H9 (cell line): ENCODE measurements at regions not wholly inside any gene's neighbourhood (a gene's known extent, or its start where the extent isn't known, plus 50 kb on each side); places are given as distances from the start of the nearest gene placed in this dataset.

Experiments
- DNase-seq: peaks from one replicate; pipeline ENCODE4 v3.0.0-alpha.2; 2017
- H2AFZ ChIP-seq: one replicate; pipeline ENCODE4 v1.6.1; 2013; ENCODE audit warnings: mild to moderate bottlenecking, low read length, control low read depth, moderate library complexity
- H2AK5ac ChIP-seq: 2 replicates; pipeline ENCODE4 v1.6.1; 2013; ENCODE audit warnings: low read length, control low read depth, mixed read lengths; ENCODE audit not compliant: insufficient read length
- H2BK120ac ChIP-seq: one replicate; pipeline ENCODE4 v1.6.1; 2013; ENCODE audit warnings: low read depth, mild to moderate bottlenecking, low read length, control low read depth, inconsistent platforms; ENCODE audit not compliant: poor library complexity, severe bottlenecking
- H2BK12ac ChIP-seq: 2 replicates; pipeline ENCODE4 v1.6.1; 2013; ENCODE audit warnings: low read length, control low read depth, mixed read lengths, low read depth; ENCODE audit not compliant: insufficient read length
- H2BK15ac ChIP-seq: 2 replicates; pipeline ENCODE4 v1.6.1; 2013; ENCODE audit warnings: low read depth, low read length, control low read depth
- H2BK20ac ChIP-seq: one replicate; pipeline ENCODE4 v1.6.1; 2013; ENCODE audit warnings: low read depth, mild to moderate bottlenecking, low read length, control low read depth, inconsistent platforms; ENCODE audit not compliant: poor library complexity, severe bottlenecking
- H2BK5ac ChIP-seq: 2 replicates; pipeline ENCODE4 v1.6.1; 2013; ENCODE audit warnings: low read length, control low read depth, mixed read lengths; ENCODE audit not compliant: insufficient read length
- H3K14ac ChIP-seq: 2 replicates; pipeline ENCODE4 v1.6.1; 2013; ENCODE audit warnings: low read length, control low read depth; ENCODE audit not compliant: insufficient read depth
- H3K18ac ChIP-seq: 2 replicates; pipeline ENCODE4 v1.6.1; 2013; ENCODE audit warnings: low read depth, mild to moderate bottlenecking, mixed read lengths, low read length, control low read depth; ENCODE audit not compliant: insufficient read length
- H3K23ac ChIP-seq: 2 replicates; pipeline ENCODE4 v1.6.1; 2013; ENCODE audit warnings: low read length, control low read depth, mixed read lengths, low read depth; ENCODE audit not compliant: insufficient read length
- H3K23me2 ChIP-seq: 2 replicates; pipeline ENCODE4 v1.6.1; 2013; ENCODE audit warnings: low read depth, mild to moderate bottlenecking, mixed read lengths, low read length, control low read depth; ENCODE audit not compliant: insufficient read length, poor library complexity, severe bottlenecking
- H3K27ac ChIP-seq: 2 replicates; pipeline ENCODE4 v1.5.1; 2013; ENCODE audit warnings: low read length, control low read depth, mixed read lengths, low read depth; ENCODE audit not compliant: insufficient read length
- H3K27me3 ChIP-seq: 2 replicates; pipeline ENCODE4 v1.6.1; 2013; ENCODE audit warnings: low read length, control low read depth, inconsistent platforms; ENCODE audit not compliant: insufficient read depth
- H3K4ac ChIP-seq: 2 replicates; pipeline ENCODE4 v1.6.1; 2013; ENCODE audit warnings: low read depth, mild to moderate bottlenecking, control low read depth, inconsistent platforms, low read length, moderate library complexity
- H3K4me1 ChIP-seq: 2 replicates; pipeline ENCODE4 v1.6.1; 2013; ENCODE audit warnings: low read length, control low read depth, inconsistent platforms; ENCODE audit not compliant: insufficient read depth
- H3K4me2 ChIP-seq: 2 replicates; pipeline ENCODE4 v1.6.1; 2013; ENCODE audit warnings: low read length, control low read depth, mixed read lengths; ENCODE audit not compliant: insufficient read length, insufficient read depth
- H3K56ac ChIP-seq: 2 replicates; pipeline ENCODE4 v1.6.1; 2013; ENCODE audit warnings: low read depth, mild to moderate bottlenecking, mixed read lengths, low read length, control low read depth; ENCODE audit not compliant: insufficient read length
- H3K79me1 ChIP-seq: 2 replicates; pipeline ENCODE4 v1.6.1; 2013; ENCODE audit warnings: low read depth, mild to moderate bottlenecking, moderate library complexity, low read length, control low read depth, inconsistent platforms; ENCODE audit not compliant: insufficient read depth, poor library complexity, severe bottlenecking
- H3K79me2 ChIP-seq: 2 replicates; pipeline ENCODE4 v1.6.1; 2013; ENCODE audit warnings: low read length, control low read depth, inconsistent platforms; ENCODE audit not compliant: insufficient read depth
- H3K9ac ChIP-seq: 2 replicates; pipeline ENCODE4 v1.6.1; 2013; ENCODE audit warnings: low read length, control low read depth, mixed read lengths; ENCODE audit not compliant: insufficient read length; ENCODE audit errors: extremely low read depth
- H3K9me3 ChIP-seq: one replicate; pipeline ENCODE4 v1.6.1; 2013; ENCODE audit warnings: low read depth, low read length, inconsistent platforms; ENCODE audit not compliant: control insufficient read depth
- H3T11ph ChIP-seq: one replicate; pipeline ENCODE4 v1.6.1; 2013; ENCODE audit warnings: mild to moderate bottlenecking, low read length, control low read depth, inconsistent platforms
- H4K20me1 ChIP-seq: one replicate; pipeline ENCODE4 v1.6.1; 2013; ENCODE audit not compliant: control insufficient read depth, insufficient read length, insufficient read depth
- H4K5ac ChIP-seq: 2 replicates; pipeline ENCODE4 v1.6.1; 2013; ENCODE audit warnings: low read depth, mild to moderate bottlenecking, mixed read lengths, low read length, control low read depth; ENCODE audit not compliant: insufficient read length
- H4K8ac ChIP-seq: replicated peaks from 2 replicates; pipeline ENCODE4 v1.6.1; 2013; ENCODE audit warnings: low read length, control low read depth, mixed read lengths, low read depth; ENCODE audit not compliant: insufficient read length
- H4K91ac ChIP-seq: 2 replicates; pipeline ENCODE4 v1.6.1; 2013; ENCODE audit warnings: low read depth, mild to moderate bottlenecking, moderate library complexity, mixed read lengths, low read length, control low read depth; ENCODE audit not compliant: insufficient read length
- H3K27ac Mint-ChIP-seq, 3 experiments: 2 replicates in 2 of 3; 3 replicates in 1 of 3; pipeline ENCODE4 v1.8.0; 2020 to 2021; ENCODE audit warnings: mixed read lengths in 3 of 3, mild to moderate bottlenecking in 1 of 3, moderate library complexity in 1 of 3
- H3K27me3 Mint-ChIP-seq: 2 replicates; pipeline ENCODE4 v1.8.0; 2021; ENCODE audit warnings: low read depth, mild to moderate bottlenecking, moderate library complexity, mixed read lengths
- H3K36me3 Mint-ChIP-seq, 3 experiments: 2 replicates in 2 of 3; 3 replicates in 1 of 3; pipeline ENCODE4 v1.8.0; 2020 to 2021; ENCODE audit warnings: low read depth in 3 of 3, mixed read lengths in 3 of 3; ENCODE audit not compliant: insufficient read depth in 1 of 3
- H3K4me1 Mint-ChIP-seq, 2 experiments: 2 replicates each; pipeline ENCODE4 v1.8.0; 2020; ENCODE audit warnings: mixed read lengths in 2 of 2
- H3K4me3 Mint-ChIP-seq, 2 experiments: 2 replicates in 1 of 2; 3 replicates in 1 of 2; pipeline ENCODE4 v1.8.0; 2020 to 2021; ENCODE audit warnings: mild to moderate bottlenecking in 2 of 2, mixed read lengths in 2 of 2, moderate library complexity in 1 of 2
- H3K9me3 Mint-ChIP-seq, 2 experiments: 2 replicates in 1 of 2; 3 replicates in 1 of 2; pipeline ENCODE4 v1.8.0; 2020; ENCODE audit warnings: mild to moderate bottlenecking in 2 of 2, mixed read lengths in 2 of 2, moderate library complexity in 1 of 2
- CTCF ChIP-seq: fragments of 200-600 bp; sonication (generic); conservative IDR thresholded peaks from 3 replicates; pipeline ENCODE4 v1.8.0; 2021; ENCODE audit warnings: antibody characterized with exemption, mild to moderate bottlenecking
- WGBS: extraction: QIAGEN DNeasy Blood & Tissue Kit; methylation state at CpG from one replicate; pipeline ENCODE4 v1.1.7; 2013; ENCODE audit warnings: missing lambda C conversion rate, low lambda C conversion rate, mixed read lengths; ENCODE audit not compliant: insufficient read length; ENCODE audit errors: extremely low coverage; 5-methylcytosine and 5-hydroxymethylcytosine counted together

- Histone ChIP-seq H2BK12ac (no peak overlapping the region), H2BK20ac (no peak overlapping the region), H3K4me2 (no peak overlapping the region), H4K5ac (no peak overlapping the region), H3T11ph (no peak overlapping the region), H2BK15ac (no peak overlapping the region), H3K4me1 (peaks cover 6% of the 10 kb centered on the region; the same call in 1 of the 2 replicates), H2AK5ac (no peak overlapping the region), H3K56ac (no peak overlapping the region), H4K20me1 (no peaks in the 10 kb centered on the region), H3K9ac (no peak overlapping the region), H2BK120ac (no peak overlapping the region), H4K91ac (no peak overlapping the region), H3K9me3 (no peaks in the 10 kb centered on the region), H4K8ac (no peak overlapping the region), H3K4ac (no peak overlapping the region), H2AFZ (no peak overlapping the region), H3K27ac (no peak overlapping the region), H3K79me2 (no peaks in the 10 kb centered on the region), H3K14ac (no peak overlapping the region), H3K27me3 (no peaks in the 10 kb centered on the region), H3K23ac (no peak overlapping the region), H3K79me1 (no peaks in the 10 kb centered on the region), H3K23me2 (no peaks in the 10 kb centered on the region), H3K18ac (no peak overlapping the region), H2BK5ac (no peak overlapping the region)
- Mint-ChIP-seq H3K4me1 (peaks cover 16 to 20% of the 10 kb centered on the region in 2 experiments), H3K4me3 (no peak overlapping the region), H3K27ac (no peak overlapping the region; a peak in 1 of 7 replicates), H3K9me3 (no peaks in the 10 kb centered on the region), H3K36me3 (no peaks in the 10 kb centered on the region; a peak in 1 of 7 replicates), H3K27me3 (no peaks in the 10 kb centered on the region)
- no peak for DNase-seq
- WGBS: no CpG with 5 or more reads among the region's 3 CpGs
- TF ChIP-seq CTCF: no peak
Measured at GRCh38 chr7:131038153-131038552, 289.5 kb upstream of the MKLN1 start.
